ENCODE measurements at regions not wholly inside any gene's neighbourhood (a gene's known extent, or its start where the extent isn't known, plus 50 kb on each side); places are given as distances from the start of the nearest gene placed in this dataset. TPM values are rescaled to one million over a fixed set of nuclear protein-coding genes. Genes with fewer than 3 reads are reported as not detected.

Small RNA genes in the stretch of these regions (small RNA-seq; reads per million reads assigned to genes)
- gene AC233266.1 (ENCODE audit: low replicate concordance) (not detected), gene RNA5SP100 (ENCODE audit: low replicate concordance) (not detected)

Data from temporal lobe (tissue), 1 donor.